ENCODE measurements at regions not wholly inside any gene's neighbourhood (a gene's known extent, or its start where the extent isn't known, plus 50 kb on each side); places are given as distances from the start of the nearest gene placed in this dataset.

- DNase-seq (ENCODE audit: low read depth in 1 of 2, low spot score in 1 of 2), result no peak
- TF ChIP-seq JUND (IDR thresholded peaks at IDR 0.05; ENCODE audit: low read depth), result no peak
- in situ Hi-C loops (cut with HindIII; ENCODE audit: low pct_unique_long_range_greater_than_20kb, low sequenced_read_pairs), result no loop called here
Observed at GRCh38 chr2:144081272-144081671, 438.6 kb downstream of the ZEB2 start.

- no peak for TF ChIP-seq JUND (IDR thresholded peaks at IDR 0.05; ENCODE audit: low read depth)
- in situ Hi-C loops (cut with HindIII; ENCODE audit: low pct_unique_long_range_greater_than_20kb, low sequenced_read_pairs), result no loop called here
- DNase-seq (ENCODE audit: low read depth in 1 of 2, low spot score in 1 of 2), result no peak
Observed at GRCh38 chr2:144079803-144080202, 440.1 kb downstream of the ZEB2 start.

GRCh38 chr2:144078802-144079724 is 440.9 kb downstream of the ZEB2 start:
- TF ChIP-seq JUND (IDR thresholded peaks at IDR 0.05; ENCODE audit: low read depth), result no peak
- no peak for DNase-seq (ENCODE audit: low read depth in 1 of 2, low spot score in 1 of 2)
- in situ Hi-C loops (cut with HindIII; ENCODE audit: low pct_unique_long_range_greater_than_20kb, low sequenced_read_pairs), result no loop called here

GRCh38 chr2:144078106-144078505 is 441.8 kb downstream of the ZEB2 start:
- in situ Hi-C loops (cut with HindIII; ENCODE audit: low pct_unique_long_range_greater_than_20kb, low sequenced_read_pairs), result no loop called here

GRCh38 chr2:144074450-144074849 is 445.5 kb downstream of the ZEB2 start:
- DNase-seq (ENCODE audit: low read depth in 1 of 2, low spot score in 1 of 2), result no peak
- no peak for TF ChIP-seq JUND (IDR thresholded peaks at IDR 0.05; ENCODE audit: low read depth)
- in situ Hi-C loops (cut with HindIII; ENCODE audit: low pct_unique_long_range_greater_than_20kb, low sequenced_read_pairs), result no loop called here

More at GRCh38 chr2:144078106-144078505, 441.8 kb downstream of the ZEB2 start:
- no peak for TF ChIP-seq JUND (IDR thresholded peaks at IDR 0.05; ENCODE audit: low read depth)
- no peak for DNase-seq (ENCODE audit: low read depth in 1 of 2, low spot score in 1 of 2)

GRCh38 chr2:144071461-144071860 is 448.5 kb downstream of the ZEB2 start:
- no peak for TF ChIP-seq JUND (IDR thresholded peaks at IDR 0.05; ENCODE audit: low read depth)
- in situ Hi-C loops (cut with HindIII; ENCODE audit: low pct_unique_long_range_greater_than_20kb, low sequenced_read_pairs), result no loop called here
- peak in 1 of 2 experiments; percentile 19 for DNase-seq (ENCODE audit: low read depth in 1 of 2, low spot score in 1 of 2)

GRCh38 chr2:144067506-144067905 is 452.4 kb downstream of the ZEB2 start:
- DNase-seq (ENCODE audit: low read depth in 1 of 2, low spot score in 1 of 2), result no peak
- in situ Hi-C loops (cut with HindIII; ENCODE audit: low pct_unique_long_range_greater_than_20kb, low sequenced_read_pairs), result no loop called here
- no peak for TF ChIP-seq JUND (IDR thresholded peaks at IDR 0.05; ENCODE audit: low read depth)

- no peak for TF ChIP-seq JUND (IDR thresholded peaks at IDR 0.05; ENCODE audit: low read depth)
- in situ Hi-C loops (cut with HindIII; ENCODE audit: low pct_unique_long_range_greater_than_20kb, low sequenced_read_pairs), result no loop called here
- no peak for DNase-seq (ENCODE audit: low read depth in 1 of 2, low spot score in 1 of 2)
Observed at GRCh38 chr2:144063602-144064001, 456.3 kb downstream of the ZEB2 start.

- no peak for TF ChIP-seq JUND (IDR thresholded peaks at IDR 0.05; ENCODE audit: low read depth)
- DNase-seq (ENCODE audit: low read depth in 1 of 2, low spot score in 1 of 2), result no peak
- in situ Hi-C loops (cut with HindIII; ENCODE audit: low pct_unique_long_range_greater_than_20kb, low sequenced_read_pairs), result no loop called here
Observed at GRCh38 chr2:144054911-144055310, 465.0 kb downstream of the ZEB2 start.

GRCh38 chr2:144052083-144052482 is 467.8 kb downstream of the ZEB2 start:
- no peak for TF ChIP-seq JUND (IDR thresholded peaks at IDR 0.05; ENCODE audit: low read depth)
- no peak for DNase-seq (ENCODE audit: low read depth in 1 of 2, low spot score in 1 of 2)
- in situ Hi-C loops (cut with HindIII; ENCODE audit: low pct_unique_long_range_greater_than_20kb, low sequenced_read_pairs), result no loop called here

GRCh38 chr2:144049137-144049536 is 470.8 kb downstream of the ZEB2 start:
- TF ChIP-seq JUND (IDR thresholded peaks at IDR 0.05; ENCODE audit: low read depth), result no peak
- in situ Hi-C loops (cut with HindIII; ENCODE audit: low pct_unique_long_range_greater_than_20kb, low sequenced_read_pairs), result no loop called here
- DNase-seq (ENCODE audit: low read depth in 1 of 2, low spot score in 1 of 2), result no peak

GRCh38 chr2:144048631-144049060 is 471.3 kb downstream of the ZEB2 start:
- in situ Hi-C loops (cut with HindIII; ENCODE audit: low pct_unique_long_range_greater_than_20kb, low sequenced_read_pairs), result no loop called here
- no peak for DNase-seq (ENCODE audit: low read depth in 1 of 2, low spot score in 1 of 2)
- TF ChIP-seq JUND (IDR thresholded peaks at IDR 0.05; ENCODE audit: low read depth), result no peak

GRCh38 chr2:144042751-144043150 is 477.2 kb downstream of the ZEB2 start:
- in situ Hi-C loops (cut with HindIII; ENCODE audit: low pct_unique_long_range_greater_than_20kb, low sequenced_read_pairs), result no loop called here
- no peak for DNase-seq (ENCODE audit: low read depth in 1 of 2, low spot score in 1 of 2)
- no peak for TF ChIP-seq JUND (IDR thresholded peaks at IDR 0.05; ENCODE audit: low read depth)
